T47D (cell line): ENCODE measurements at regions not wholly inside any gene's neighbourhood (a gene's known extent, or its start where the extent isn't known, plus 50 kb on each side); places are given as distances from the start of the nearest gene placed in this dataset.

Experiments used
- DNase-seq, 2 experiments: peaks; one replicate each; pipeline versions ENCODE4 v3.0.0 to v3.0.0-alpha.2; 2011 to 2012; ENCODE audit warnings: low read depth in 1 of 2, low spot score in 1 of 2
- JUND ChIP-seq: IDR thresholded peaks from 2 replicates; pipeline ENCODE4 v1.6.1; 2012; ENCODE audit warnings: low read depth
- in situ Hi-C: cut with HindIII; loops from 2 replicates; pipeline ENCODE4 v1.10.0; 2016; ENCODE audit warnings: low sequenced_read_pairs, low pct_unique_long_range_greater_than_20kb

- TF ChIP-seq JUND = no peak
- DNase-seq = no peak
- in situ Hi-C loops = no loop called here
Observed at GRCh38 chr2:34093790-34094189, 494.7 kb upstream of the FAM98A start.

- no peak for TF ChIP-seq JUND
- in situ Hi-C loops = no loop called here
- no peak for DNase-seq
Observed at GRCh38 chr2:34070196-34070595, 471.1 kb upstream of the FAM98A start.

GRCh38 chr2:34069604-34070003 is 470.5 kb upstream of the FAM98A start:
- no peak for TF ChIP-seq JUND
- no peak for DNase-seq
- in situ Hi-C loops = no loop called here

- DNase-seq = no peak
- in situ Hi-C loops = no loop called here
- no peak for TF ChIP-seq JUND
Observed at GRCh38 chr2:34050413-34050812, 451.3 kb upstream of the FAM98A start.

GRCh38 chr2:34045101-34045655 is 446.1 kb upstream of the FAM98A start:
- TF ChIP-seq JUND = no peak
- in situ Hi-C loops = no loop called here
- no peak for DNase-seq

GRCh38 chr2:34037886-34038285 is 438.8 kb upstream of the FAM98A start:
- in situ Hi-C loops = no loop called here
- no peak for DNase-seq
- no peak for TF ChIP-seq JUND

- no peak for TF ChIP-seq JUND
- in situ Hi-C loops = no loop called here
- no peak for DNase-seq
Observed at GRCh38 chr2:34037157-34037556, 438.1 kb upstream of the FAM98A start.

GRCh38 chr2:34031097-34031496 is 432.0 kb upstream of the FAM98A start:
- peak in 1 of 2 experiments; percentile 68 for DNase-seq
- in situ Hi-C loops = no loop called here
- TF ChIP-seq JUND = no peak

GRCh38 chr2:34030273-34030672 is 431.2 kb upstream of the FAM98A start:
- no peak for DNase-seq
- no peak for TF ChIP-seq JUND
- in situ Hi-C loops = no loop called here

- no peak for TF ChIP-seq JUND
- in situ Hi-C loops = no loop called here
- no peak for DNase-seq
Observed at GRCh38 chr2:34029073-34029472, 430.0 kb upstream of the FAM98A start.

- in situ Hi-C loops = no loop called here
- peak; percentile 16 to 74 for DNase-seq
- TF ChIP-seq JUND = no peak
Observed at GRCh38 chr2:34025196-34025595, 426.1 kb upstream of the FAM98A start.

GRCh38 chr2:34012715-34013302 is 413.7 kb upstream of the FAM98A start:
- DNase-seq = peak; percentile 28 to 78
- in situ Hi-C loops = no loop called here
- no peak for TF ChIP-seq JUND

GRCh38 chr2:34011684-34012083 is 412.6 kb upstream of the FAM98A start:
- DNase-seq = no peak
- no peak for TF ChIP-seq JUND
- in situ Hi-C loops = no loop called here

GRCh38 chr2:34005901-34006300 is 406.8 kb upstream of the FAM98A start:
- TF ChIP-seq JUND = no peak
- in situ Hi-C loops = no loop called here
- DNase-seq = no peak
